ENCODE measurements at regions not wholly inside any gene's neighbourhood (a gene's known extent, or its start where the extent isn't known, plus 50 kb on each side); places are given as distances from the start of the nearest gene placed in this dataset.
A peak's percentile ranks its signal among the peaks of the same experiment; 100 is the strongest.

DNA sequence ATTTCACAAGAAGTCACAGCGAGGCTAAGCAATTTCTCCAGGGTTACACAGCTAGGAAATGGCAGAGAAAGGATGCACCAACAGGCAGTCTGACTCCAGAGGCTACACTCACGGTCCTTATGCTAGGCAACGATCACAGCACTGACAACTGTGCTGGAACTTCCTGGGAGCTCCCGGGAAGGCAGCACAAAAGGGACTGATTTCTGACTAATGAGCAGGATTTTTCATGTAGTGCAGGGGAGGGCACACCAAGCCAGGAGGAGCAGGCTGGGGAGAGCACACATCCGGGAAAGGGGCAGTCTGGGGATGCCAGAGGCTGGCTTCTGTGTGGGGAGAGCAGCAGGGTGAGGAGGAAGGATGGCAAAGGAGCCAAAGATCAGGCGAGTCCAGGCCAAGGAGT lies 486.7 kb downstream of the OMA1 start:
- H3K9me1 ChIP-seq (ENCODE audit: control insufficient read depth, insufficient read depth, low read length), result no peaks in the 10 kb centered on the region
- H3K36me3 ChIP-seq (ENCODE audit: control insufficient read depth, insufficient read depth, low read length), result no peaks in the 10 kb centered on the region
- in situ Hi-C loops (cut with MboI) (no loop called here), intact Hi-C loops (cut with micrococcal nuclease) (no loop called here)
- ChIA-PET POLR2A (no interaction called here), CTCF (ENCODE audit: low intra/inter-chr PET ratio) (no interaction called here)
- no peak overlapping the region for H3K27ac ChIP-seq (ENCODE audit: extremely low read depth, low read depth, low read length)
- H4K20me1 ChIP-seq (replicated peaks; ENCODE audit: control insufficient read depth, insufficient read depth, low read length), result no peaks in the 10 kb centered on the region
- no peak overlapping the region for H3K4me2 ChIP-seq (ENCODE audit: insufficient read depth, low read length)
- no peak for ATAC-seq
- H3K79me2 ChIP-seq (ENCODE audit: control insufficient read depth, insufficient read depth, low read length), result no peaks in the 10 kb centered on the region
- 0% methylated on average over 6 of the region's 6 CpGs for WGBS (ENCODE audit: insufficient coverage, low coverage, missing lambda C conversion rate)
- TF ChIP-seq DNMT1 (IDR thresholded peaks at IDR 0.05) (no peak), KLF13 (tag; IDR thresholded peaks at IDR 0.05; ENCODE audit: borderline replicate concordance, low read depth) (no peak), CHAMP1 (IDR thresholded peaks at IDR 0.05) (no peak)
- DNase-seq (ENCODE audit: extremely low read depth in 1 of 4, low spot score in 3 of 4), result no peak
- no peaks in the 10 kb centered on the region; a peak in 1 of 5 replicates for H3K4me1 ChIP-seq (replicated peaks in 1 of 2; ENCODE audit: control insufficient read depth in 2 of 2, insufficient read depth in 2 of 2, low read length in 2 of 2)
- no peak overlapping the region for H2AFZ ChIP-seq (ENCODE audit: low read depth, low read length)
- H3K9me3 ChIP-seq (replicated peaks; ENCODE audit: control insufficient read depth, insufficient read depth, low read depth, low read length), result no peaks in the 10 kb centered on the region
- no peak overlapping the region for H3K9ac ChIP-seq (ENCODE audit: insufficient read depth in 1 of 2, low read depth in 2 of 2, low read length in 2 of 2)
- FAIRE-seq, result no peak
- H3K27me3 ChIP-seq (ENCODE audit: control insufficient read depth in 2 of 2, insufficient read depth in 2 of 2, low read length in 2 of 2), result peaks cover 0 to 6% of the 10 kb centered on the region in 2 experiments; a peak in 1 of 5 replicates
- BruUV-seq (replicated peaks), result no TSS peak
- H3K4me3 ChIP-seq, result no peak overlapping the region

GRCh38 chr1:58058323-58058722 lies 488.2 kb downstream of the OMA1 start:
- no peak overlapping the region for H3K4me3 ChIP-seq
- POLR2A ChIA-PET, result no interaction called here
- ATAC-seq, result no peak

More at GRCh38 chr1:58058323-58058722, 488.2 kb downstream of the OMA1 start:
- H3K36me3 ChIP-seq (ENCODE audit: control insufficient read depth, insufficient read depth, low read length), result no peaks in the 10 kb centered on the region
- WGBS (ENCODE audit: insufficient coverage, low coverage, missing lambda C conversion rate), result under 1% methylated on average over 8 of the region's 8 CpGs
- H4K20me1 ChIP-seq (replicated peaks; ENCODE audit: control insufficient read depth, insufficient read depth, low read length), result no peaks in the 10 kb centered on the region
- no peak for DNase-seq (ENCODE audit: extremely low read depth in 1 of 4, low spot score in 3 of 4)
- intact Hi-C loops (cut with micrococcal nuclease) (no loop called here), in situ Hi-C loops (cut with MboI) (no loop called here)
- TF ChIP-seq ZNF3 (CRISPR knock-in tag; IDR thresholded peaks at IDR 0.05) (no peak), NFIC (IDR thresholded peaks at IDR 0.05) (peak; percentile 42; the same call in 1 of the 2 replicates)
- H3K9me1 ChIP-seq (ENCODE audit: control insufficient read depth, insufficient read depth, low read length), result no peaks in the 10 kb centered on the region
- no TSS peak for BruUV-seq (replicated peaks)
- H3K27me3 ChIP-seq (ENCODE audit: control insufficient read depth in 2 of 2, insufficient read depth in 2 of 2, low read length in 2 of 2), result peaks cover 0 to 6% of the 10 kb centered on the region in 2 experiments; a peak in 1 of 5 replicates
- CTCF ChIA-PET (ENCODE audit: low intra/inter-chr PET ratio), result no interaction called here
- H3K4me1 ChIP-seq (replicated peaks in 1 of 2; ENCODE audit: control insufficient read depth in 2 of 2, insufficient read depth in 2 of 2, low read length in 2 of 2), result no peaks in the 10 kb centered on the region
- no peak for FAIRE-seq
- H3K9me3 ChIP-seq (replicated peaks; ENCODE audit: control insufficient read depth, insufficient read depth, low read depth, low read length), result no peaks in the 10 kb centered on the region
- H3K27ac ChIP-seq (ENCODE audit: extremely low read depth, low read depth, low read length), result no peak overlapping the region
- H2AFZ ChIP-seq (ENCODE audit: low read depth, low read length), result no peak overlapping the region
- H3K79me2 ChIP-seq (ENCODE audit: control insufficient read depth, insufficient read depth, low read length), result no peaks in the 10 kb centered on the region
- H3K9ac ChIP-seq (ENCODE audit: insufficient read depth in 1 of 2, low read depth in 2 of 2, low read length in 2 of 2), result no peak overlapping the region
- no peak overlapping the region for H3K4me2 ChIP-seq (ENCODE audit: insufficient read depth, low read length)

Data from K562 (cell line).